AG04449 (cell line): ENCODE measurements at regions not wholly inside any gene's neighbourhood (a gene's known extent, or its start where the extent isn't known, plus 50 kb on each side); places are given as distances from the start of the nearest gene placed in this dataset.

ENCODE experiments used
- CTCF ChIA-PET: fragments of 350-600 bp; formaldehyde crosslinking; extraction: SDS; loops from one replicate; lab custom pipeline; 2021; ENCODE audit warnings: antibody characterized with exemption; lab: Yijun Ruan, JAX
- POLR2A ChIA-PET: fragments of 400-600, 350-600 bp; formaldehyde crosslinking; extraction: SDS; loops from one replicate; lab custom pipeline; 2020; ENCODE audit warnings: antibody characterized with exemption, inconsistent platforms; lab: Yijun Ruan, JAX
- DNase-seq: peaks from one replicate; pipeline ENCODE4 v3.0.0-alpha.2; 2010; ENCODE audit warnings: low read depth, low spot score
- H3K4me3 ChIP-seq: 2 replicates; pipeline ENCODE4 v1.5.1; 2011; ENCODE audit warnings: low read depth, mild to moderate bottlenecking, control low read depth, low read length
- TF ChIP-seq, protein P1 (sequence below): IDR thresholded peaks from one replicate; pipeline ENCODE4 v1.5.1; 2011; ENCODE audit warnings: mild to moderate bottlenecking, moderate library complexity, low read length, control low read depth, inconsistent platforms; ENCODE audit not compliant: insufficient read depth; ENCODE audit errors: missing control alignments

DNA sequence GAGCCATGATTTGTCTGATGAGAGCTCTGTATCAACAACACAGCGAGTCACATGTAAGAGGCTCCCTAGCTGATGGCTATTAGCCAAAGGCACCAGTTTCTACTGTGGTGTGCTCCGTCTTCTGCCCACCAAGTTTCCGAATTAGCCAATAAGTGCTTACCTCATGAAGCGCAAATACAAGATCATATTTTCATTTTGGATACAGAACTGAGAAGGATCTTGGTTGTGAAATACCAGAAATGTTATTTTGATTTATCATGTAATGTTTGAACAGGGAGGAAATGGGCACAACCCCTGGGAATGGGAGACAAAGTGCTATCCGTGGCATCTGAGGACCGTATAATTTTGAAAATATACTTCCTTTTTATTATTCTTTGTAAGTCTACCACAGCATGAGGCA lies 234.3 kb downstream of the DACT1 start:
- TF ChIP-seq, protein P1, sequence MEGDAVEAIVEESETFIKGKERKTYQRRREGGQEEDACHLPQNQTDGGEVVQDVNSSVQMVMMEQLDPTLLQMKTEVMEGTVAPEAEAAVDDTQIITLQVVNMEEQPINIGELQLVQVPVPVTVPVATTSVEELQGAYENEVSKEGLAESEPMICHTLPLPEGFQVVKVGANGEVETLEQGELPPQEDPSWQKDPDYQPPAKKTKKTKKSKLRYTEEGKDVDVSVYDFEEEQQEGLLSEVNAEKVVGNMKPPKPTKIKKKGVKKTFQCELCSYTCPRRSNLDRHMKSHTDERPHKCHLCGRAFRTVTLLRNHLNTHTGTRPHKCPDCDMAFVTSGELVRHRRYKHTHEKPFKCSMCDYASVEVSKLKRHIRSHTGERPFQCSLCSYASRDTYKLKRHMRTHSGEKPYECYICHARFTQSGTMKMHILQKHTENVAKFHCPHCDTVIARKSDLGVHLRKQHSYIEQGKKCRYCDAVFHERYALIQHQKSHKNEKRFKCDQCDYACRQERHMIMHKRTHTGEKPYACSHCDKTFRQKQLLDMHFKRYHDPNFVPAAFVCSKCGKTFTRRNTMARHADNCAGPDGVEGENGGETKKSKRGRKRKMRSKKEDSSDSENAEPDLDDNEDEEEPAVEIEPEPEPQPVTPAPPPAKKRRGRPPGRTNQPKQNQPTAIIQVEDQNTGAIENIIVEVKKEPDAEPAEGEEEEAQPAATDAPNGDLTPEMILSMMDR = no peak
- ChIA-PET CTCF (interaction anchor here (0.5 kb wide), 1 partner anchor 14 kb away, joined by 3 read pairs; no protein-coding TSS in a partner anchor), POLR2A (no interaction called here)
- H3K4me3 ChIP-seq = no peak overlapping the region
- no peak for DNase-seq

DNA sequence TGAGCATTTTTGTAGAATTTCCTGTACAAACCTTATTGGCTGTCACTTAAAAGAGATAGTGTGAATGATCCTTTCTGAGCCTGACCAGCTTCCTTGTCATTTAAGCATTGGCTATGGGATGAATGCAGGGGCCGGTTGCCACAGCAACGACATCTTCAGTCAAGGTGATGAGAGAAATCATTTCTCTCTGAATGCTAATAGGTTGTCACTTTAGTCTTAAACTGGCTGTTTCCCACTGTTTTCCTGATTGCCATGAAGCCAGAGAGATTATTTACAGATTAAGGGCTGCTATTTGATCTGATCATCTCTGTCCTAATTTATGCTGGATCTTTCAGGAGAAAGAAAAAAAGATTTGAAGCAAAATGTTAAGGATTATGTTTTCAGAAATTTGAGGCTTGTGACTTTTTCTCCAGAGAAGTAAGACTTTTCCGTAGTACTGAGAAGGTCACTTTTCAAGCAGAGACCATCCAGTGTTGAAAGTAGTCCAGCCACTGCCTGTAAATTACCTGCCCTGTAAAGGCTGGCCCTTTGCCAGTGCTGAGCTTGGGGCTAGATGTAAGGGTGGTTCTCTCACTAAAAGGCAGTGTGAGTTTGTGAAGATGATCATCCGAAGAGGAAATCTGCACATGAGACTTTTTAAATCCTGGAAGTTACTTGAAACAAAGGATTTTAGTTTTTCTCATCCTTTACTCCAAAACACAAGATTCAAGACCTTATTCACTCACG lies 235.6 kb downstream of the DACT1 start:
- DNase-seq = no peak
- POLR2A ChIA-PET = no interaction called here
- CTCF ChIA-PET = no interaction called here
- H3K4me3 ChIP-seq = no peak overlapping the region
- TF ChIP-seq, protein P1 = no peak

DNA sequence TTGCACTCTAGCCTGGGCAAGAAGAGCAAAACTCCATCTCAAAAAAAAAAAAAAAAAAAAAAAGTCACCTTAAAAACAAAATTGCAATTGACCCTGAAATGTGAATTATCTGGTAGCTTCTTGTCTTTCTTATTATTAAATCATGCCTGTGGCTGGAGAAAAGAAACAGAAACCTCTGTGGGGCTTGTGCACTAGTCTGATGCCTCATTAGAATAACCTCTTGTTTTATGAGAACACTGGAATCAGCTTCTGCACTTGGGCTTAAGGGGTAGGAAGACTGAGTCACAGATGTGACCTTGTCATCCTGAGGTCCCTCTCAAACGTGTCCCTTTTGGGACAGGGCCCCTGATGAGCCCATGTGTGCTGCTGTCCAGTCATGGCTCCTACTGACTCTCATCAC lies 237.9 kb downstream of the DACT1 start:
- TF ChIP-seq, protein P1 = no peak
- DNase-seq = no peak
- POLR2A ChIA-PET = no interaction called here
- H3K4me3 ChIP-seq = no peak overlapping the region
- CTCF ChIA-PET = interaction anchor here (1.3 kb wide), 1 partner anchor 235 kb away, joined by 3 read pairs; no protein-coding TSS in a partner anchor

DNA sequence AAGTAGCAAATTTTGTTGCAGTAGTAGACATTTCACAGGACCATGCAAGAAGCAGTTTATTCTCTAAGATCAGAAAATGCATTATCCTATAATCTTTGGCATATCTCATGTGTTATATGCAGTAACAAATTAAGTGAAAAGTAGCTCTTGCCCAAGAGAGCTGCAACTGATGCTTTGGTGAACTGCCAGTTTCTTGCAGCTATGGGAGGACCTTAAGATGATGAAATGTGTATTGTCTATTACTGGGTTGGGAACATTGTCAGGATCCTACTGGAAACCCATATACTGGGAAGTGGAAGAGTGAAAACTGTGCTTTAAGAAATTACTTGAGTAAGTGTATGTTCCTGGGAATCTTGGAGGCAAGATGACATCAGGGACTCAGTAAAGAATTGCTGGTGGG lies 238.8 kb downstream of the DACT1 start:
- H3K4me3 ChIP-seq = no peak overlapping the region
- ChIA-PET POLR2A (no interaction called here), CTCF (no interaction called here)
- TF ChIP-seq, protein P1 = no peak
- DNase-seq = no peak

DNA sequence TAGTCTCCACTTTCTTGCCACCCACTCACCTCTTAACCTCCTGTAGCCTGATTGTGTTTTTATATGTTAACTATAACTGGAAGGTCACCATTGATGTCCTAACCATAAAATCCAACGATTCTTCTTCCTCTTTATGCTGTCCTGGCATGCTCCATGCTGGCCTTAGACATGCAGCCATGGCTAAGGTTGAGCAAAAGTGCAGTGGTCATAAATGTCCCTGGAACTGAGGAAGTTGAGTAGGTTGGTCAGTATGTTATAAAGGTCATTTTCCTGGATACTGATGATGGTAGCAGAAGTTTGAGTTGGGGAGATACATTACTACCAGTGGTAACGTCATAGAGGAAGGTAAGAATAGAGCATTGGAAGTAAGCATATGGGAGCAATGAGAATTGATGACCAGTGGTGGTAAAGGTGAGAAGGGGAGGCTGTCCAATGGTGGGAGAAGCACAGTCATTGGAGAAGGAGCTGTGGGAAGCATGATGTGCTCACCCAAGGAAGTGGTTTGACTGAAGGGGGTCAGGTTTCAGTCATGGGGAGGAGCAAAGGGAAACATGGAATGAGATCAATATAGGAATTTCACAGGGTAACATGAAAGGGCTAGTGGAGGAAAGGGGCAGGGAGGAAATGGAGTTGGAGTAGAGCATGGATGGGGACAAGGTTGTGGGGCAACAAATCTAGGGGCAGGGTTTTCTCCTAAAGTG lies 240.8 kb downstream of the DACT1 start:
- TF ChIP-seq, protein P1 = no peak
- no peak for DNase-seq
- ChIA-PET CTCF (no interaction called here), POLR2A (no interaction called here)
- H3K4me3 ChIP-seq = no peak overlapping the region

DNA sequence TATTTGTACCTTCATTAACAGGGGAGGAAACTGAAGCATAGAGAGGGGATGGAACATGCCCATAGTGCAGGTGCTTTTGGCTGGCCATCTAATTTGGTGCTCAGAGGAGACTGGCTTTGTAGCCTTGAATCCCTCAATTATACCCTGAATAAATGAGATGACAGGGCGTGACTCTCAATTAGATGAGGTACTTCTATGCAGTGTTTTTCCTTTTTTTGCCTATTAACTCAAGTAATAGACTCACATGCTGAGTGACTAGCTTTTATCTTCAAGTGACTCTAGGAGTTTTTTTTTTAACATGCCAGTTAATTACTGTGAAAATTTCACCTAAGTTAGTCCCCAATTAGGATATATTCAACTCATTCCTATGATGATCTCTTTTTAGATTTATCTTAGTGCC lies 243.7 kb downstream of the DACT1 start:
- ChIA-PET POLR2A (no interaction called here), CTCF (no interaction called here)
- TF ChIP-seq, protein P1 = no peak
- no peak overlapping the region for H3K4me3 ChIP-seq
- no peak for DNase-seq
